Caco-2 (cell line): ENCODE measurements at regions not wholly inside any gene's neighbourhood (a gene's known extent, or its start where the extent isn't known, plus 50 kb on each side); places are given as distances from the start of the nearest gene placed in this dataset.

ENCODE experiments used
- BruUV-seq: library from RNA; stranded (reverse); fragments of 400-500 nt; replicated peaks from 2 replicates; lab custom pipeline; 2021; lab: Mats Ljungman, UMichigan
- CTCF ChIA-PET: fragments of 300-600 bp; sonication (Branson Sonifier 250); formaldehyde crosslinking; loops from one replicate; lab custom pipeline; 2022; ENCODE audit warnings: antibody characterized with exemption; lab: Charles Lee
- POLR2A ChIA-PET: fragments of 300-600 bp; sonication (Branson Sonifier 250); formaldehyde crosslinking; loops from one replicate; lab custom pipeline; 2022; ENCODE audit warnings: antibody characterized with exemption; lab: Charles Lee
- DNase-seq, 2 experiments: peaks; one replicate each; pipeline versions ENCODE4 v3.0.0 to v3.0.0-alpha.2; 2020 to 2022
- H3K27me3 ChIP-seq: replicated peaks from 2 replicates; pipeline ENCODE4 v1.6.0; 2011; ENCODE audit warnings: low read length; ENCODE audit not compliant: control insufficient read depth, insufficient read depth
- H3K36me3 ChIP-seq: 2 replicates; pipeline ENCODE4 v1.5.1; 2011; ENCODE audit warnings: low read length; ENCODE audit not compliant: control insufficient read depth, insufficient read depth
- H3K4me1 ChIP-seq: fragments of 250-450 bp; sonication (Bioruptor Pico); 2 replicates; pipeline ENCODE4 v1.5.1; 2020; ENCODE audit warnings: mild to moderate bottlenecking
- H3K4me3 ChIP-seq: 2 replicates; pipeline ENCODE4 v1.5.1; 2011; ENCODE audit warnings: low read depth, mild to moderate bottlenecking, control low read depth, low read length
- H3K9me3 ChIP-seq: fragments of 250-450 bp; sonication (Bioruptor Pico); 2 replicates; pipeline ENCODE4 v1.5.1; 2020; ENCODE audit warnings: mild to moderate bottlenecking, moderate library complexity
- H3K27ac Mint-ChIP-seq: one replicate; pipeline ENCODE4 v1.8.0; 2022; ENCODE audit warnings: mixed read lengths; ENCODE audit not compliant: unreplicated experiment
- H3K27me3 Mint-ChIP-seq: one replicate; pipeline ENCODE4 v1.8.0; 2022; ENCODE audit warnings: mixed read lengths; ENCODE audit not compliant: insufficient read depth, unreplicated experiment
- H3K36me3 Mint-ChIP-seq: one replicate; pipeline ENCODE4 v1.8.0; 2022; ENCODE audit warnings: mild to moderate bottlenecking, mixed read lengths; ENCODE audit not compliant: insufficient read depth, unreplicated experiment
- H3K4me1 Mint-ChIP-seq: one replicate; pipeline ENCODE4 v1.8.0; 2022; ENCODE audit warnings: low read depth, mixed read lengths; ENCODE audit not compliant: unreplicated experiment
- H3K4me3 Mint-ChIP-seq: one replicate; pipeline ENCODE4 v1.8.0; 2022; ENCODE audit warnings: mild to moderate bottlenecking, moderate library complexity, mixed read lengths; ENCODE audit not compliant: unreplicated experiment
- H3K9me3 Mint-ChIP-seq: one replicate; pipeline ENCODE4 v1.8.0; 2022; ENCODE audit warnings: mixed read lengths; ENCODE audit not compliant: unreplicated experiment
- intact Hi-C: fragments of 100-400 bp; cut with micrococcal nuclease; formaldehyde crosslinking; loops from one replicate; pipeline ENCODE4 v1.10.0; 2022; ENCODE audit not compliant: unreplicated experiment
- TF ChIP-seq, protein P1 (sequence below), 2 experiments: fragments of 200-600 bp in 1 of 2; IDR thresholded peaks; 1 replicate in 1 of 2; 2 replicates in 1 of 2; pipeline versions ENCODE4 v1.5.1 to v1.8.0; 2011 to 2022; ENCODE audit warnings: antibody characterized with exemption in 1 of 2, control low read depth in 1 of 2, inconsistent platforms in 1 of 2, low read depth in 1 of 2, low read length in 1 of 2, mild to moderate bottlenecking in 1 of 2, moderate library complexity in 1 of 2; ENCODE audit not compliant: insufficient read depth in 1 of 2, severe bottlenecking in 1 of 2, unreplicated experiment in 1 of 2

DNA sequence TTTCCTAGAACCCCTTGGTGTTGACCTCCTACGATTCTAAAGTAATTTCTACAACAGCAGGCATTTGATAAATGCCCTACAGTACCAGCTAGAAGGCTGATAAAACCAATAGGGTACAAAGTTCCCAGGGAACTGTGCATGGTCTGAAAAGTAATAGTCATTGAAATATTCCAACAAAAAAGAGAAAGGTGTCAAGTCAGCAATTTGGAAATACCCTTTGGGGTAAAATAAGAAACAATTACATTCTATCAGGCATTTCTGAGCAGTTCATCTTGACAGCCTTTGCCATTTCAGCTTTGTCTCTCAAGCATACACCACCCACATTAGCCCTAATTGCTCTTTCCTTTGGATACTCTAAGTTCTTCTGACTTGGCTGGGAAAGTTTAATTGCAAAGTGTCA lies 542.9 kb upstream of the DDX18 start:
- H3K4me1 Mint-ChIP-seq: no peaks in the 10 kb centered on the region
- TF ChIP-seq, protein P1, sequence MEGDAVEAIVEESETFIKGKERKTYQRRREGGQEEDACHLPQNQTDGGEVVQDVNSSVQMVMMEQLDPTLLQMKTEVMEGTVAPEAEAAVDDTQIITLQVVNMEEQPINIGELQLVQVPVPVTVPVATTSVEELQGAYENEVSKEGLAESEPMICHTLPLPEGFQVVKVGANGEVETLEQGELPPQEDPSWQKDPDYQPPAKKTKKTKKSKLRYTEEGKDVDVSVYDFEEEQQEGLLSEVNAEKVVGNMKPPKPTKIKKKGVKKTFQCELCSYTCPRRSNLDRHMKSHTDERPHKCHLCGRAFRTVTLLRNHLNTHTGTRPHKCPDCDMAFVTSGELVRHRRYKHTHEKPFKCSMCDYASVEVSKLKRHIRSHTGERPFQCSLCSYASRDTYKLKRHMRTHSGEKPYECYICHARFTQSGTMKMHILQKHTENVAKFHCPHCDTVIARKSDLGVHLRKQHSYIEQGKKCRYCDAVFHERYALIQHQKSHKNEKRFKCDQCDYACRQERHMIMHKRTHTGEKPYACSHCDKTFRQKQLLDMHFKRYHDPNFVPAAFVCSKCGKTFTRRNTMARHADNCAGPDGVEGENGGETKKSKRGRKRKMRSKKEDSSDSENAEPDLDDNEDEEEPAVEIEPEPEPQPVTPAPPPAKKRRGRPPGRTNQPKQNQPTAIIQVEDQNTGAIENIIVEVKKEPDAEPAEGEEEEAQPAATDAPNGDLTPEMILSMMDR (IDR thresholded peaks at IDR 0.05; ENCODE audit: insufficient read depth in 1 of 2, low read depth in 1 of 2, low read length in 1 of 2, severe bottlenecking in 1 of 2, unreplicated experiment in 1 of 2): no peak
- H3K36me3 Mint-ChIP-seq: no peaks in the 10 kb centered on the region
- Histone ChIP-seq H3K4me3 (no peak overlapping the region), H3K4me1 (no peaks in the 10 kb centered on the region), H3K36me3 (no peaks in the 10 kb centered on the region), H3K9me3 (no peaks in the 10 kb centered on the region), H3K27me3 (no peaks in the 10 kb centered on the region)
- no peak overlapping the region for H3K27ac Mint-ChIP-seq
- BruUV-seq: no TSS peak
- CTCF ChIA-PET: no interaction called here
- H3K27me3 Mint-ChIP-seq: no peaks in the 10 kb centered on the region
- POLR2A ChIA-PET: no interaction called here
- H3K9me3 Mint-ChIP-seq: no peaks in the 10 kb centered on the region
- H3K4me3 Mint-ChIP-seq: no peak overlapping the region
- DNase-seq: no peak
- intact Hi-C loops: no loop called here

DNA sequence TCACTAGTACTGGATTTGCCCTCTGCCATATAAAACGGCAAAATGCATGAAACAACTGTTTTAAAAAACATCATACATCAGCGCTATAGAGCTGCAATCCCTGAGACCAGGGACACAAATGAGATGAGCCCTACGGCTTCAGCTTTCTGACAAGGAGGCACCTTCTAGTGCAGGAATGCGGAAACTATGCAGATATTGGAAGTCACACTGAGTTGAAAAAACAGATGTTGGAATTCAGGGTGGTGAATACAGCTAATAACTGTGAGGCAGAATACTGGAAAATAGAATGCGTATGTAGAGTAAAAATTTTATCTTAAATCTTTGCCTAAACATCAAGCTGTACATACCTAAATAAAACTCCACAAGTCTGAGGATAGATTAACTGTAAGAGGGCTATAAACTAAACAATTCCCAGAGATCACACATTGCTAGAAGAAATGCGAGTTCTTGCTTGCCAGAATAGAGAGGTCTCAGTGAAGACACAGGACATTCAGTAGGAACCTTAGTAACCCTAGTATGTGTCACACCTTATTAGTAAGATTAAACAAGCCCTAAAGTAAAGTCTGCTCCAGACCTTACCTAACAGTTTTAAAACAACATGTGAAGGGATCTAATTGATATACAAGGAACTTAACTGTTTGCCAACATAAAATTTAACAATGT lies 541.4 kb upstream of the DDX18 start:
- Mint-ChIP-seq H3K27ac (no peak overlapping the region), H3K36me3 (no peaks in the 10 kb centered on the region), H3K27me3 (no peaks in the 10 kb centered on the region), H3K9me3 (no peaks in the 10 kb centered on the region), H3K4me3 (no peak overlapping the region), H3K4me1 (no peaks in the 10 kb centered on the region)
- H3K36me3 ChIP-seq: no peaks in the 10 kb centered on the region
- BruUV-seq: no TSS peak
- TF ChIP-seq, protein P1 (IDR thresholded peaks at IDR 0.05; ENCODE audit: insufficient read depth in 1 of 2, low read depth in 1 of 2, low read length in 1 of 2, severe bottlenecking in 1 of 2, unreplicated experiment in 1 of 2): no peak
- no peaks in the 10 kb centered on the region for H3K9me3 ChIP-seq
- ChIA-PET POLR2A (no interaction called here), CTCF (no interaction called here)
- intact Hi-C loops: no loop called here
- no peak for DNase-seq
- H3K4me1 ChIP-seq: no peaks in the 10 kb centered on the region
- H3K4me3 ChIP-seq: no peak overlapping the region
- no peaks in the 10 kb centered on the region for H3K27me3 ChIP-seq

DNA sequence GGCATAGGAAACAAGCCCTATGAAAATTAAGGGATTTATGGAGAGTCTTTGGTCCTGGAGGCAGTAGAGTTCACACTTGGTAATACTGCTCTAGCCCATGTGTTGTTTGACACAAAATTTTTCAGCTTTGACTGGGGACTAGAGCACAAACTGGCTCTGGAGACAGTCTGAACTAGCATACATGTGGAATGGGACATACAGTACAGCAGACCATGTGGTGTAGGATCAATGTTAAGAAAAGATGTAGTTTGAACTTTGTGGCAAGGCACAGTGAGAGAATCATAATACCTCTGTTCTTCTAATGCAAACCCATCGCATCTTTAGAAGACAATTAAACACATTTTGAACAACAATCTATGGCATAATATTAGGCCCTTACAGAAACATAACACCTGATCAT lies 521.5 kb upstream of the DDX18 start:
- no TSS peak for BruUV-seq
- H3K9me3 Mint-ChIP-seq: no peaks in the 10 kb centered on the region
- ChIA-PET POLR2A (no interaction called here), CTCF (no interaction called here)
- Histone ChIP-seq H3K27me3 (no peaks in the 10 kb centered on the region; the same call in 1 of the 2 replicates), H3K4me3 (no peak overlapping the region), H3K9me3 (no peaks in the 10 kb centered on the region), H3K36me3 (no peaks in the 10 kb centered on the region), H3K4me1 (no peaks in the 10 kb centered on the region)
- H3K4me1 Mint-ChIP-seq: no peaks in the 10 kb centered on the region
- H3K27me3 Mint-ChIP-seq: peaks cover 2% of the 10 kb centered on the region
- TF ChIP-seq, protein P1 (IDR thresholded peaks at IDR 0.05; ENCODE audit: insufficient read depth in 1 of 2, low read depth in 1 of 2, low read length in 1 of 2, severe bottlenecking in 1 of 2, unreplicated experiment in 1 of 2): no peak
- intact Hi-C loops: no loop called here
- H3K36me3 Mint-ChIP-seq: no peaks in the 10 kb centered on the region
- H3K4me3 Mint-ChIP-seq: no peak overlapping the region
- DNase-seq: no peak
- no peak overlapping the region for H3K27ac Mint-ChIP-seq
